Panc1 (cell line): ENCODE measurements at regions not wholly inside any gene's neighbourhood (a gene's known extent, or its start where the extent isn't known, plus 50 kb on each side); places are given as distances from the start of the nearest gene placed in this dataset.

Experiments
- CTCF ChIP-seq: fragments of 450-650 bp; IDR thresholded peaks from 2 replicates; pipeline ENCODE4 v1.5.1; 2017; ENCODE audit warnings: mild to moderate bottlenecking
- POLR2AphosphoS5 ChIP-seq: IDR thresholded peaks from 2 replicates; pipeline ENCODE4 v1.6.1; 2012; ENCODE audit warnings: mild to moderate bottlenecking, low read depth, low read length, moderate library complexity
- REST ChIP-seq, 2 experiments: IDR thresholded peaks; 2 replicates each; pipeline ENCODE4 v1.6.1; 2011 to 2012; ENCODE audit warnings: low read depth in 2 of 2, control low read depth in 1 of 2, low read length in 1 of 2, mild to moderate bottlenecking in 1 of 2, moderate library complexity in 1 of 2; ENCODE audit not compliant: insufficient read depth in 1 of 2
- TCF7L2 ChIP-seq: IDR thresholded peaks from 2 replicates; pipeline ENCODE4 v1.6.1; 2011; ENCODE audit warnings: mild to moderate bottlenecking, low read depth, low read length, inconsistent platforms

GRCh38 chr3:30996467-30996866 lies 102.0 kb upstream of the GADL1 start:
- TF ChIP-seq POLR2AphosphoS5 = no peak
- no peak for TF ChIP-seq CTCF
- TF ChIP-seq TCF7L2 = no peak
- TF ChIP-seq REST (IDR thresholded peaks at IDR 0.05; ENCODE audit: insufficient read depth in 1 of 2, low read depth in 2 of 2, low read length in 1 of 2) = no peak
